VCaP (cell line): ENCODE measurements at regions not wholly inside any gene's neighbourhood (a gene's known extent, or its start where the extent isn't known, plus 50 kb on each side); places are given as distances from the start of the nearest gene placed in this dataset.

ENCODE experiments used
- H3K27ac ChIP-seq: fragments of 450-650 bp; 2 replicates; pipeline ENCODE4 v1.5.1; 2017
- CTCF ChIP-seq: fragments of 450-650 bp; conservative IDR thresholded peaks from 2 replicates; pipeline ENCODE4 v1.5.1; 2017; ENCODE audit warnings: mild to moderate bottlenecking, moderate library complexity

GRCh38 chr2:121004950-121005349 lies 269.3 kb downstream of the GLI2 start:
- no peak for TF ChIP-seq CTCF
- H3K27ac ChIP-seq: no peak overlapping the region

- H3K27ac ChIP-seq: no peak overlapping the region
- TF ChIP-seq CTCF: no peak
These were observed 269.8 kb downstream of the GLI2 start for GRCh38 chr2:121005453-121005852.

- no peak for TF ChIP-seq CTCF
- no peak overlapping the region for H3K27ac ChIP-seq
These were observed 271.2 kb downstream of the GLI2 start for GRCh38 chr2:121006743-121007489.

GRCh38 chr2:121007490-121007853 lies 271.8 kb downstream of the GLI2 start:
- no peak for TF ChIP-seq CTCF
- no peak overlapping the region for H3K27ac ChIP-seq

- H3K27ac ChIP-seq: no peak overlapping the region
- no peak for TF ChIP-seq CTCF
These were observed 273.3 kb downstream of the GLI2 start for GRCh38 chr2:121008975-121009374.

GRCh38 chr2:121010998-121011397 lies 274.0 kb downstream of the TFCP2L1 start:
- no peak for TF ChIP-seq CTCF
- H3K27ac ChIP-seq: no peak overlapping the region

- no peak overlapping the region for H3K27ac ChIP-seq
- TF ChIP-seq CTCF: no peak
These were observed 270.1 kb downstream of the TFCP2L1 start for GRCh38 chr2:121014876-121015275.
